ENCODE measurements at regions not wholly inside any gene's neighbourhood (a gene's known extent, or its start where the extent isn't known, plus 50 kb on each side); places are given as distances from the start of the nearest gene placed in this dataset.

DNA sequence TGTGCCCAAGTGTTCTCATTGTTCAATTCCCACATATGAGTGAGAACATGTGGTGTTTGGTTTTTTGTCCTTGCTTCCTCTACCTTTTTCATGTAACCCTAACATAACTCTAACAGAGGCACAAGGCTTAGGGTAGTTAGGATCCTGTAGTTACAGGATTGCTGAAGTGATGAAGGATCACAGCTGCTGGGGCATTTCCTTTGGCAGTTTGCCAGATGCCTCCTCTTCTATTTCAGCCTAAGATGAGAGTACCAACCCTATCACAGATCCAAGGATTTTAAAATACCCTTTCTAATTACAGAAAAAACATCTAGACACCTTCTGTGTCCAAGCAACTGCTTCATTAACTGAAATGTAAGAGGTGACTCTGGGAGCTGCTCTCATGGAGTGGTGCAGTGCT, 141.7 kb upstream of the COL1A2 start:
- Histone ChIP-seq H3K27ac (ENCODE audit: low read length) (no peak overlapping the region), H3K9ac (ENCODE audit: low read depth, low read length) (no peak overlapping the region), H3K9me3 (ENCODE audit: insufficient read depth, low read depth, low read length) (no peaks in the 10 kb centered on the region), H3K4me1 (ENCODE audit: insufficient read depth, low read length) (peaks cover 8% of the 10 kb centered on the region; the same call in 1 of the 2 replicates), H3K27me3 (ENCODE audit: insufficient read depth, low read length) (no peaks in the 10 kb centered on the region), H3K36me3 (ENCODE audit: insufficient read depth, low read depth, low read length) (no peaks in the 10 kb centered on the region), H3K4me3 (ENCODE audit: low read length) (no peak overlapping the region)

GRCh38 chr7:94253686-94254085, 141.0 kb upstream of the COL1A2 start:
- Histone ChIP-seq H3K27me3 (ENCODE audit: insufficient read depth, low read length) (no peaks in the 10 kb centered on the region), H3K36me3 (ENCODE audit: insufficient read depth, low read depth, low read length) (no peaks in the 10 kb centered on the region), H3K9me3 (ENCODE audit: insufficient read depth, low read depth, low read length) (no peaks in the 10 kb centered on the region), H3K9ac (ENCODE audit: low read depth, low read length) (no peak overlapping the region), H3K4me3 (ENCODE audit: low read length) (no peak overlapping the region), H3K27ac (ENCODE audit: low read length) (no peak overlapping the region), H3K4me1 (ENCODE audit: insufficient read depth, low read length) (peaks cover 10% of the 10 kb centered on the region)

- Histone ChIP-seq H3K27me3 (ENCODE audit: insufficient read depth, low read length) (no peaks in the 10 kb centered on the region), H3K27ac (ENCODE audit: low read length) (no peak overlapping the region), H3K4me3 (ENCODE audit: low read length) (no peak overlapping the region), H3K9me3 (ENCODE audit: insufficient read depth, low read depth, low read length) (no peaks in the 10 kb centered on the region), H3K4me1 (ENCODE audit: insufficient read depth, low read length) (peaks cover 2% of the 10 kb centered on the region; the same call in 1 of the 2 replicates), H3K36me3 (ENCODE audit: insufficient read depth, low read depth, low read length) (no peaks in the 10 kb centered on the region), H3K9ac (ENCODE audit: low read depth, low read length) (no peak overlapping the region)
These were observed 136.0 kb upstream of the COL1A2 start for GRCh38 chr7:94258418-94259300.

DNA sequence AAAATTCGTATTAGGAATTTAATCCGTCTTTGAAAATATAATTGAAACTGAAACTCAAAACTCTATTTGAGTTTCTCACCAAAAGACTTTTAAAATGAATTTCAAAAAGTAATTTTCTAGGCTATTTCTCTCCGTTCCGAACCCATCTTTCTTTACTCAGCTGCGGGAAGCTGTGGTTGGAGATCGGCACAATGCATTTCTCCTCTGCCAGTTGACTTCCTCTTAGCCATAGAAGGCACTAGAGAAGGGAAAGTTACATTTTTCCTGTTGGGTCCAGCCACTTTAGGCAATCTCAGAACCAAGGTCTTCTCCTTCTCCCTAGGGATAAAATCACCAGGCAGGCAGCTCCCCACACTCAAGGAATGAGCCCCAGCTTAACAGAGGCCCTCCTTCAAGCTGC, 133.6 kb upstream of the COL1A2 start:
- Histone ChIP-seq H3K36me3 (ENCODE audit: insufficient read depth, low read depth, low read length) (no peaks in the 10 kb centered on the region), H3K9me3 (ENCODE audit: insufficient read depth, low read depth, low read length) (no peaks in the 10 kb centered on the region), H3K9ac (ENCODE audit: low read depth, low read length) (no peak overlapping the region), H3K4me1 (ENCODE audit: insufficient read depth, low read length) (peaks cover 2% of the 10 kb centered on the region; the same call in 1 of the 2 replicates), H3K4me3 (ENCODE audit: low read length) (no peak overlapping the region), H3K27ac (ENCODE audit: low read length) (no peak overlapping the region), H3K27me3 (ENCODE audit: insufficient read depth, low read length) (no peaks in the 10 kb centered on the region)

GRCh38 chr7:94264756-94265155, 129.9 kb upstream of the COL1A2 start:
- no peaks in the 10 kb centered on the region for H3K36me3 ChIP-seq (ENCODE audit: insufficient read depth, low read depth, low read length)
- no peak overlapping the region for H3K9ac ChIP-seq (ENCODE audit: low read depth, low read length)
- no peaks in the 10 kb centered on the region for H3K9me3 ChIP-seq (ENCODE audit: insufficient read depth, low read depth, low read length)
- no peak overlapping the region for H3K27ac ChIP-seq (ENCODE audit: low read length)
- no peaks in the 10 kb centered on the region for H3K27me3 ChIP-seq (ENCODE audit: insufficient read depth, low read length)
- H3K4me3 ChIP-seq (ENCODE audit: low read length): no peak overlapping the region
- no peaks in the 10 kb centered on the region for H3K4me1 ChIP-seq (ENCODE audit: insufficient read depth, low read length)

GRCh38 chr7:94265456-94265855, 129.2 kb upstream of the COL1A2 start:
- no peak overlapping the region for H3K4me3 ChIP-seq (ENCODE audit: low read length)

GRCh38 chr7:94266238-94266644, 128.5 kb upstream of the COL1A2 start:
- Histone ChIP-seq H3K4me1 (ENCODE audit: insufficient read depth, low read length) (no peaks in the 10 kb centered on the region), H3K9ac (ENCODE audit: low read depth, low read length) (no peak overlapping the region), H3K4me3 (ENCODE audit: low read length) (no peak overlapping the region), H3K27ac (ENCODE audit: low read length) (no peak overlapping the region), H3K36me3 (ENCODE audit: insufficient read depth, low read depth, low read length) (no peaks in the 10 kb centered on the region), H3K27me3 (ENCODE audit: insufficient read depth, low read length) (no peaks in the 10 kb centered on the region), H3K9me3 (ENCODE audit: insufficient read depth, low read depth, low read length) (no peaks in the 10 kb centered on the region)

More at GRCh38 chr7:94265456-94265855, 129.2 kb upstream of the COL1A2 start:
- no peaks in the 10 kb centered on the region for H3K9me3 ChIP-seq (ENCODE audit: insufficient read depth, low read depth, low read length)
- H3K27ac ChIP-seq (ENCODE audit: low read length): no peak overlapping the region
- H3K27me3 ChIP-seq (ENCODE audit: insufficient read depth, low read length): no peaks in the 10 kb centered on the region
- no peaks in the 10 kb centered on the region for H3K4me1 ChIP-seq (ENCODE audit: insufficient read depth, low read length)
- no peaks in the 10 kb centered on the region for H3K36me3 ChIP-seq (ENCODE audit: insufficient read depth, low read depth, low read length)
- no peak overlapping the region for H3K9ac ChIP-seq (ENCODE audit: low read depth, low read length)

DNA sequence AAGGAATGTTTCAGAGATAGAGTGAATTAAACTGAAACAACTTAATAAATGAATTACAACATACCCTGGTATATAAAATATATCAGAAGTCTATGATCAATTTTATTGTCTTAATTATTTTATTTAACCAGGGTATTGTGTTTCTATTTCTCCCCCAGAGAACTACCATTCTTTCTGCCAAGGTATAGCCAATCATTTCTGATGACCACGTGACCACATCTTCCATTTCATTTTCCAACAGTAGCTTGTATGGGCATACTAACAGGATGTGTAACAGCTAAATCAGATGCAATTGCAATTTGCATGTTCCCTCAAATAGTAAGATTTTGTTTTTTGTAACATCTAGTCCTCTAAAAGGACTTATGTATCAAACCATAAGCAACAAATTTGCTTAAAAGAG, 123.9 kb upstream of the COL1A2 start:
- no peak overlapping the region for H3K27ac ChIP-seq (ENCODE audit: low read length)
- no peak overlapping the region for H3K9ac ChIP-seq (ENCODE audit: low read depth, low read length)
- H3K36me3 ChIP-seq (ENCODE audit: insufficient read depth, low read depth, low read length): no peaks in the 10 kb centered on the region
- H3K4me1 ChIP-seq (ENCODE audit: insufficient read depth, low read length): no peaks in the 10 kb centered on the region
- no peaks in the 10 kb centered on the region for H3K27me3 ChIP-seq (ENCODE audit: insufficient read depth, low read length)
- H3K4me3 ChIP-seq (ENCODE audit: low read length): no peak overlapping the region
- H3K9me3 ChIP-seq (ENCODE audit: insufficient read depth, low read depth, low read length): no peaks in the 10 kb centered on the region

GRCh38 chr7:94272821-94273583, 121.7 kb upstream of the COL1A2 start:
- Histone ChIP-seq H3K36me3 (ENCODE audit: insufficient read depth, low read depth, low read length) (no peaks in the 10 kb centered on the region), H3K27ac (ENCODE audit: low read length) (no peak overlapping the region), H3K9me3 (ENCODE audit: insufficient read depth, low read depth, low read length) (no peaks in the 10 kb centered on the region), H3K27me3 (ENCODE audit: insufficient read depth, low read length) (no peaks in the 10 kb centered on the region), H3K9ac (ENCODE audit: low read depth, low read length) (no peak overlapping the region), H3K4me3 (ENCODE audit: low read length) (no peak overlapping the region), H3K4me1 (ENCODE audit: insufficient read depth, low read length) (no peaks in the 10 kb centered on the region)

GRCh38 chr7:94274828-94275227, 119.9 kb upstream of the COL1A2 start:
- Histone ChIP-seq H3K27ac (ENCODE audit: low read length) (no peak overlapping the region), H3K4me3 (ENCODE audit: low read length) (no peak overlapping the region), H3K9ac (ENCODE audit: low read depth, low read length) (no peak overlapping the region), H3K9me3 (ENCODE audit: insufficient read depth, low read depth, low read length) (no peaks in the 10 kb centered on the region), H3K4me1 (ENCODE audit: insufficient read depth, low read length) (no peaks in the 10 kb centered on the region), H3K27me3 (ENCODE audit: insufficient read depth, low read length) (no peaks in the 10 kb centered on the region), H3K36me3 (ENCODE audit: insufficient read depth, low read depth, low read length) (no peaks in the 10 kb centered on the region)

DNA sequence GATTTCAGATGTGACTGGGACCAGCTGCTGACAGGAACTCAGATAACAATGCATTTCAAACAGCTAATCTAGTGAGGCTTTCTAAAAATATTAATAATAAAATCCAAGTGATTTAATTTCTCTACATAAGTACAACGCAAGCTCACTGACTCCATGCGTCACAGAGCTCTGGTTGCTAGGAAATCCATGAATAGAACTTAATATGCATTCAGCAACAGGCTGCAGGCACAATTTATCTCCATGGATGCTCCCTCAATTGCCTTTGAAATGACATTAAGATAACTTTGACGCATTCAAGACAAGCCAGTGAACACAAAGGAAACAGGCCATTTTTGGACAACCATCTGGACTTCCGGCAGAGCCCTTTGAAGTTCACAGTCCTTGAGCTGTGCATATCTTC, 118.7 kb upstream of the COL1A2 start:
- H3K27ac ChIP-seq (ENCODE audit: low read length): no peak overlapping the region
- H3K9ac ChIP-seq (ENCODE audit: low read depth, low read length): no peak overlapping the region
- no peaks in the 10 kb centered on the region for H3K9me3 ChIP-seq (ENCODE audit: insufficient read depth, low read depth, low read length)

GRCh38 chr7:94276795-94277194, 117.9 kb upstream of the COL1A2 start:
- no peak overlapping the region for H3K4me3 ChIP-seq (ENCODE audit: low read length)
- no peak overlapping the region for H3K9ac ChIP-seq (ENCODE audit: low read depth, low read length)
- no peak overlapping the region for H3K27ac ChIP-seq (ENCODE audit: low read length)
- H3K36me3 ChIP-seq (ENCODE audit: insufficient read depth, low read depth, low read length): no peaks in the 10 kb centered on the region
- H3K9me3 ChIP-seq (ENCODE audit: insufficient read depth, low read depth, low read length): no peaks in the 10 kb centered on the region
- H3K4me1 ChIP-seq (ENCODE audit: insufficient read depth, low read length): no peaks in the 10 kb centered on the region
- H3K27me3 ChIP-seq (ENCODE audit: insufficient read depth, low read length): no peaks in the 10 kb centered on the region

More for the DNA sequence above, 118.7 kb upstream of the COL1A2 start:
- Histone ChIP-seq H3K4me1 (ENCODE audit: insufficient read depth, low read length) (no peaks in the 10 kb centered on the region), H3K27me3 (ENCODE audit: insufficient read depth, low read length) (no peaks in the 10 kb centered on the region), H3K4me3 (ENCODE audit: low read length) (no peak overlapping the region), H3K36me3 (ENCODE audit: insufficient read depth, low read depth, low read length) (no peaks in the 10 kb centered on the region)
